GM10266 (cell line): ENCODE measurements at regions not wholly inside any gene's neighbourhood (a gene's known extent, or its start where the extent isn't known, plus 50 kb on each side); places are given as distances from the start of the nearest gene placed in this dataset.
"Not testable (repeated sequence)": the region's sequence is repeated elsewhere in the genome, so short reads cannot be mapped to it uniquely, and the experiment has no call there.

Experiments used
- DNase-seq: peaks from one replicate; pipeline ENCODE4 v3.0.0; 2012; ENCODE audit errors: extremely low spot score
- TF ChIP-seq, protein P1 (sequence below): IDR thresholded peaks from 2 replicates; pipeline ENCODE4 v1.5.1; 2012; ENCODE audit warnings: mild to moderate bottlenecking, low read depth; ENCODE audit not compliant: control insufficient read depth, insufficient read depth; ENCODE audit errors: missing control alignments

DNA sequence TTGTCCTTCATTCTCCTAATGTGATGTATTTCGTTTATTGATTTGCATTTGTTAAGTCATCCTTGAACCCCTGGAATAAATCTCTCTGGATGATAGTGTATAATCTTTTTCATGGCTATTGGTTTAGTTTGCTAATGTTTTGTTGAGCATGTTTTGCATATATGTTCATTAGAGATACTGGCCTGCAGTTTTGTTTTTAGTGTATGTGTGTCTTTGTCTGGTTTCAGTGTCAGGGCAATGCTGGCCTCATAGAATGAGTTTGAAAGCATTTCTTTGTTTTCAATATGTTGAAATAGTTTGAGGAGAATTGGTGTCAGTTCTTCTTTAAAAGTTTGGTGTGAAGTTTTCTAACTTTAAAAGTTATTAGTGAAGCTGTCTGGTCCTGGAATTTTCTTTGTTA is 149.6 kb upstream of the ATP10B start:
- TF ChIP-seq, protein P1, sequence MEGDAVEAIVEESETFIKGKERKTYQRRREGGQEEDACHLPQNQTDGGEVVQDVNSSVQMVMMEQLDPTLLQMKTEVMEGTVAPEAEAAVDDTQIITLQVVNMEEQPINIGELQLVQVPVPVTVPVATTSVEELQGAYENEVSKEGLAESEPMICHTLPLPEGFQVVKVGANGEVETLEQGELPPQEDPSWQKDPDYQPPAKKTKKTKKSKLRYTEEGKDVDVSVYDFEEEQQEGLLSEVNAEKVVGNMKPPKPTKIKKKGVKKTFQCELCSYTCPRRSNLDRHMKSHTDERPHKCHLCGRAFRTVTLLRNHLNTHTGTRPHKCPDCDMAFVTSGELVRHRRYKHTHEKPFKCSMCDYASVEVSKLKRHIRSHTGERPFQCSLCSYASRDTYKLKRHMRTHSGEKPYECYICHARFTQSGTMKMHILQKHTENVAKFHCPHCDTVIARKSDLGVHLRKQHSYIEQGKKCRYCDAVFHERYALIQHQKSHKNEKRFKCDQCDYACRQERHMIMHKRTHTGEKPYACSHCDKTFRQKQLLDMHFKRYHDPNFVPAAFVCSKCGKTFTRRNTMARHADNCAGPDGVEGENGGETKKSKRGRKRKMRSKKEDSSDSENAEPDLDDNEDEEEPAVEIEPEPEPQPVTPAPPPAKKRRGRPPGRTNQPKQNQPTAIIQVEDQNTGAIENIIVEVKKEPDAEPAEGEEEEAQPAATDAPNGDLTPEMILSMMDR: no peak
- DNase-seq: no peak

DNA sequence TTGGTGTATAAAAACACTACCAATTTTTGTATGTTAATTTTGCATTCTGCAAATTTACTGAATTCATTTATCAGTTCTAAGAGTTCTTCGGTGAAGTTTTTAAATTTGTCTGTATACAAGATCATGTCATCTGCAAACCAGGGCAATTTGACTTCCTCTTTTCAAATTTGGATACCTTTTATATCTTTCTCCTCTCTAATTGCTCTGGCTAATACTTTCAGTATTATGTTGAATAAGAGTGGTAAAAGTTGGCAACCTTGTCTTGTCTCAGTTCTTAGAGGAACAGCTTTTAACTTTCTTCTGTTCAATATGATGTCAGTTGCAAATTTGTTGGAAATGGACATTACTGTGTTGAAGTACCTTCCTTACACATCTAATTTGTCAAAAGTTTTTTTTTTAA is 149.1 kb upstream of the ATP10B start:
- DNase-seq: not testable (repeated sequence)

DNA sequence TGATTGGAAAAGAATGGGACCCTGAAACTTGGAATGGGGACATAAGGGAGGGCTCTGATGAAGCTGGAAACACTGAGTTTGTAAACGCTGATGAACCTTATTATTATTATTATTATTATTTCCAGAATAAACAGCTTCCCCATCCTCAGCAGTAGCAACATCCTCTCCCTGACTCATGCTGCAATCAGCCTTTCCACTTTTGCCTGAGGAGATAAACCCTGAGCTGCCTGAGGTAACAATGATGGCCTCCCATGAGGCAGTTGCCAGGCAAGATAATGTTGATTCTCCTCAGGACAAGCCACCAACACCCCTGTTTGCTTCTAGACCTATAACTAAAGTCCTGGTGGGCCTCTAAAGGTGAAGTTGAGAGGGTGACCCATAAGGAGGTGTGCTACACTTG is 139.2 kb upstream of the ATP10B start:
- TF ChIP-seq, protein P1: no peak
- DNase-seq: no peak

DNA sequence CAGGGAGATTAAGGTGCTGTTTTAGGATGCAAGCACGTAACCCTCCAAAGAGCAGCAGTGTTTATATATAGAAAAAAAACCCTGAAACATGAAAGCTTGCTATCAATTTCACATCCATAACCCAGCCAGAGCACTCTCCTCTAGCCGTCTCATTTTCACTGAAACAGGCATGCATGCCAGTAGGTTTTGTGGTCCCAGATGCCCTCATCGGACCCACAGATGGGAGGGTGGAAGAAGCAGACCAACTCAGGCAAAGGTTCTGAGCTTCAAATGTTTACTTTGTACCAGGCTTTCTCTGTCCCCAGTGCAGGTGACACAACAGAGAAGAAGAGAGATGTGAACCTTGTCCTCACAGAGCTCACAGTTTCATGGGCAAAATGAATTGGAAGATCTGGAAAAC is 127.4 kb upstream of the ATP10B start:
- DNase-seq: no peak
- TF ChIP-seq, protein P1: no peak

DNA sequence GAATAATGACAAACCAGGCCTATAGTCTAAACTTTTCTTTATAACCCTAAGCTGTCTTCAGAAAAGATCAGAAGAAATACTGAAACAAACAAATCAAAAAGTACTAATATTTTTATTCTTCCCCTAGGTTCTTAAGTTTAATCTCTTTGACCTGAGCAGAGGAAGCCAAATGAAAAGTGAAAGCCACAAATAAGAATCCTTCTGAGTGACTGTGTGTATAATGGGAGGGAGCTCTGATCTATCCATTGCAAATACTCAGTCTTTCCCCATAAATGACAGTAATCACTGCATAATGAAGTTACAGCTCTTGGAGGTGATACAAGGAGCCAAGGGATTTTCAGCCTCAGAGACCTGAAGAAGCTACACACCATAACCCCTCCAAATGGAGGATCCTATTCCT is 126.9 kb upstream of the ATP10B start:
- DNase-seq: no peak
- TF ChIP-seq, protein P1: no peak

DNA sequence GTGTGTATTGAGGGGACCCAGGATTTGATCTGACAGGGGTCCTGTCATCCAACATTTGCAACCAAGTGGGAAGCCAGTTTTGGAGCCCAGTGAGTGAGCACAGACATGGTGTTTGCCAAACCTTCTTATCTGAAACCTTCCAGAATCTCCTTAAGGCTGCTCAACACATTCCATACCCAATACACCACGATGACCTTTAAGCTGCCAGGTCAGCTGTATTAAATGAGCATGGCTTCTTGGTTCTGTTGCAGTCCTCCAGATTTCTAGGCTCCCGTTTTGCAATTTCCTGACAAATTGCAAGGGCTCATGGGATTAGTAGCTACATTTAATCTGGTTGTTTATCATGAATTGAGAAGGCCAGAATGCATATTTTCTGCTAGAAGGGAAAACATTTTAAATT is 124.2 kb upstream of the ATP10B start:
- TF ChIP-seq, protein P1: no peak
- DNase-seq: no peak

DNA sequence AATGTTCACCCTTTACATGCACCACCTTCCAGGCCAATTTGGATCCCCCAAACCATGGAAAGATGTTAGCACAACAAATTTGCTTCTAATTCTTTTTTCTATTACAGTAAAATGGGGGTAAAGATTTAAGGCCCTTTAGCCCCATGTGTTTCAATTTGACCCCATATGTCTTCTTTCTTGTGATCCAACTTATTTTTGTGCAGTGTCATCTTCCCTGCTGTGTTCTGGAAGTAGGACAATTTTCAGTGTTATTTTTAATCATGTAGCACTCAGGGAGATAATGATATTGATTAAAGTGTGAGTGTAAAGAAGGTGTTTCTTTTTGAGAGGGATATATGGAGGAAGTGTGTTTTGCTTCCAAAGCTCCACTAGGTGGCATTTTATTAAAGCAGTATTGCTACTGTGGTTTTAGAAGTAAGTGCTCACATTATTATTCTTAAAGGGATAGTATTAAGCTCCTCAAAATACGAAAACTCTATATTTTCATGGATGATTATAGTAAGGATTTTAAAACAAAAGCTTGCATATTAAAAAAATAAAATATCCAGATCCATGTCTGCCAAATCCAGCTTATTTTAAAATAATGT is 118.7 kb upstream of the ATP10B start:
- TF ChIP-seq, protein P1: peak; percentile 26
- DNase-seq: no peak

DNA sequence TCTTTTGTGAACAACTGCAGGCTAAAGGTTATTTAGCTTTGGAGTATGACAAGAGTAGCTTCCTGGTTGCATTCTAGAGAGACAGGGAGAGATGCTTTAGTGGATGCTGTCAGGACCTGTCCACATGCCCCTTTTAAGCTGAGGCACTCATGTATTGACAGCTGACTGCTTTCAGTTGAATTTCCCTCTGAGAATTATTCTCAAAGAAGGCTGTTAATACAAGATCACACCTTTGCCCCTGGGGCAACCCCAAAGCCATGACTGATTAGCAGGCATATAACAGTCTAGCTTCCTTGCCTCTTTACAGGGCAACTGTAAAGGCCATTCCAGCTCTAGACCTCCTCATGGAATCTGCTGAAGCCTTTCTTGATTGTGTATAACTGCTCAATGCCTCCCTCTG is 117.6 kb upstream of the ATP10B start:
- DNase-seq: no peak
- TF ChIP-seq, protein P1: no peak
